Kidney (tissue), 13 donors: ENCODE measurements at regions not wholly inside any gene's neighbourhood (a gene's known extent, or its start where the extent isn't known, plus 50 kb on each side); places are given as distances from the start of the nearest gene placed in this dataset.
A peak's percentile ranks its signal among the peaks of the same experiment; 100 is the strongest.

Experiments used
- DNase-seq, 5 donors: peaks; one replicate each; pipeline ENCODE4 v3.0.0-alpha.2; 2013 to 2020
- FAIRE-seq: peaks from 2 replicates; lab custom pipeline; 2012; peaks lifted over from hg19 to GRCh38; lab: Jason Lieb, UNC
- H3K27ac ChIP-seq, 2 donors: one replicate each; pipeline ENCODE4 v1.7.0; 2013; ENCODE audit warnings: low read depth in 2 of 2, low read length in 2 of 2, inconsistent platforms in 1 of 2
- H3K27me3 ChIP-seq: one replicate; pipeline ENCODE4 v1.7.1; 2013; ENCODE audit warnings: low read length, inconsistent platforms; ENCODE audit not compliant: control insufficient read depth, insufficient read depth
- H3K36me3 ChIP-seq, 3 donors: one replicate each; pipeline versions ENCODE4 v1.7.0 to v1.7.1; 2013; ENCODE audit warnings: low read length in 3 of 3, control low read depth in 1 of 3, inconsistent platforms in 1 of 3; ENCODE audit not compliant: insufficient read depth in 3 of 3, control insufficient read depth in 2 of 3
- H3K4me1 ChIP-seq, 3 donors: one replicate each; pipeline versions ENCODE4 v1.7.0 to v1.7.1; 2013; ENCODE audit warnings: low read length in 3 of 3, inconsistent platforms in 1 of 3, low read depth in 1 of 3; ENCODE audit not compliant: control insufficient read depth in 2 of 3, insufficient read depth in 2 of 3
- H3K4me3 ChIP-seq, 3 donors: one replicate each; pipeline versions ENCODE4 v1.7.0 to v1.8.1; 2013; ENCODE audit warnings: low read length in 3 of 3, control low read depth in 1 of 3, inconsistent platforms in 1 of 3
- H3K9ac ChIP-seq, 3 donors: one replicate each; pipeline versions ENCODE4 v1.7.0 to v1.7.1; 2013; ENCODE audit warnings: low read length in 3 of 3, control low read depth in 1 of 3, inconsistent platforms in 1 of 3
- H3K9me3 ChIP-seq, 3 donors: one replicate each; pipeline versions ENCODE4 v1.7.0 to v1.7.1; 2013; ENCODE audit warnings: low read length in 3 of 3, control low read depth in 1 of 3, inconsistent platforms in 1 of 3; ENCODE audit not compliant: control insufficient read depth in 2 of 3, insufficient read depth in 1 of 3
- intact Hi-C: fragments of 100-400 bp; cut with DNase I; formaldehyde crosslinking; loops from one replicate; pipeline ENCODE4 v1.11.1; 2022
- TF ChIP-seq, protein P1 (sequence below): IDR thresholded peaks from 3 replicates; pipeline ENCODE4 v1.5.1; 2012; ENCODE audit warnings: mild to moderate bottlenecking, moderate library complexity, borderline replicate concordance; ENCODE audit not compliant: insufficient read depth; ENCODE audit errors: extremely low read depth
- donor health status: control.
- donor health status: control.
- donor health status: control.
- donor health status: control.
- donor health status: control.
- donor health status: DM: yes; HTN: yes; CAD: no.
- donor health status: Normal renal cell carcinoma (clear cell type).

DNA sequence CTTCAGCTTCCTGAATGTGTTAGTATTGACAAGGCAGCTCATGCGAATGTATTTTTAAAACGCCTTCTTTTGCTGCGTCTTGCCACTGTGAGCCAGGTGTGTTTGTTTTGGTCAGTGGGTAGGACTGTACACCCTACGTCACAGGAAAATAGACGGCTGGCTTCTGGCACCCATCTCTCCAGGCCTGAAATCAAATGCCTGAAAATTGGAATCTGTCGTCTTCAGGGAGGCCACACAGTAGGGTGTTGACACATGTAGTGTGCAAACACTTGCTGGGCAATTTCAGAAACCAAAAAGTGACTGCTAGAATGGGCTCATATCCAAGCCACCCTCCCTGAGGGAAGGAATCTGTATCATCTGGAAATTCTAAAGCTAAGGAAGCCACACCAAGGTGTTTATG is 209.3 kb downstream of the TTC8 start:
- FAIRE-seq (no peak), DNase-seq (no peak)
- Histone ChIP-seq H3K4me1 (no peaks in the 10 kb centered on the region), H3K36me3 (no peaks in the 10 kb centered on the region), H3K9ac (no peak overlapping the region), H3K27ac (no peak overlapping the region), H3K9me3 (peaks cover 0 to 2% (median 1%) of the 10 kb centered on the region in 3 donors), H3K4me3 (no peak overlapping the region), H3K27me3 (no peaks in the 10 kb centered on the region)
- intact Hi-C loops = no loop called here
- TF ChIP-seq, protein P1, sequence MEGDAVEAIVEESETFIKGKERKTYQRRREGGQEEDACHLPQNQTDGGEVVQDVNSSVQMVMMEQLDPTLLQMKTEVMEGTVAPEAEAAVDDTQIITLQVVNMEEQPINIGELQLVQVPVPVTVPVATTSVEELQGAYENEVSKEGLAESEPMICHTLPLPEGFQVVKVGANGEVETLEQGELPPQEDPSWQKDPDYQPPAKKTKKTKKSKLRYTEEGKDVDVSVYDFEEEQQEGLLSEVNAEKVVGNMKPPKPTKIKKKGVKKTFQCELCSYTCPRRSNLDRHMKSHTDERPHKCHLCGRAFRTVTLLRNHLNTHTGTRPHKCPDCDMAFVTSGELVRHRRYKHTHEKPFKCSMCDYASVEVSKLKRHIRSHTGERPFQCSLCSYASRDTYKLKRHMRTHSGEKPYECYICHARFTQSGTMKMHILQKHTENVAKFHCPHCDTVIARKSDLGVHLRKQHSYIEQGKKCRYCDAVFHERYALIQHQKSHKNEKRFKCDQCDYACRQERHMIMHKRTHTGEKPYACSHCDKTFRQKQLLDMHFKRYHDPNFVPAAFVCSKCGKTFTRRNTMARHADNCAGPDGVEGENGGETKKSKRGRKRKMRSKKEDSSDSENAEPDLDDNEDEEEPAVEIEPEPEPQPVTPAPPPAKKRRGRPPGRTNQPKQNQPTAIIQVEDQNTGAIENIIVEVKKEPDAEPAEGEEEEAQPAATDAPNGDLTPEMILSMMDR = no peak

DNA sequence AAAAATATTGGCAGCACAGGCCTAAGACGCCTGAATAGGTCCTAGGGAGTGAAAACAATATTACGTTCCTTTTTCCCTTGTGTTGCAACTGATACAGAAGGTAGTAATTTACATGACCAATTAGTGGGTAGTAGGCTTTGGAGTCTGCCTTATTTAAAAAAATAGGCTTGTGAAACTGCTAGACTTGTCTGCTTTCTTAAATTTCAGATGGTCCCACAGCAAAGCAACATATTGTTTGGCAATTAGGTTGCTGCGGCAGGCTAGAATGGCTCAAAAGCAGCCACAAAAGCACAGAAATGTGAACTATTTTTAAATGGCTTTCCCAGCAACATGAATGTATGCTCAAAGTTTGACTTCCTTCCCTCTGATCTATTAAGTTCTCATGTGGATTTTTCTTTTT is 211.9 kb downstream of the TTC8 start:
- FAIRE-seq = no peak
- intact Hi-C loops = no loop called here
- H3K36me3 ChIP-seq = no peaks in the 10 kb centered on the region

DNA sequence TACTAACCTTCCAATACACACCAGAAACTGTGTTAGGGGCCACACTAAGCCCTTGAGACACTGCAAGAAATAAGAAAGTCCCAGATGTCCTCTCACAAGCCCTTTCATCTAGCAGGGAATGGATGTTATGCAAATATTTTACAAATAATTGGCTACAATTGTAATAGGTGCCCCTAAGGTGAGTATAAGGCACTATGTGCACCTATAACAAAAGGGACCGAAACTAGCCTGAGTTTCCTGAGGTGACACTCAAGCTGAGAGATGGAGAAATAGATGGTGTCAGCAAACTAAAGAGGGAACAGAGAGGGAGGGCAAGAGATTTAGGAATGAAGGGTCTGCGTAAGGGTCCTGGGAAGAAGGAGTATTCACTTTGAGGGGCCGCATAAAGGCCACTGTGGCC is 212.6 kb downstream of the TTC8 start:
- Histone ChIP-seq H3K9me3 (no peaks in the 10 kb centered on the region), H3K27ac (no peak overlapping the region), H3K9ac (no peak overlapping the region), H3K36me3 (no peaks in the 10 kb centered on the region), H3K4me3 (no peak overlapping the region), H3K4me1 (peaks cover 0 to 4% (median 3%) of the 10 kb centered on the region in 3 donors), H3K27me3 (no peaks in the 10 kb centered on the region)
- intact Hi-C loops = no loop called here
- FAIRE-seq = no peak
- no peak for DNase-seq
- TF ChIP-seq, protein P1 = no peak

More for the DNA sequence above, 211.9 kb downstream of the TTC8 start:
- Histone ChIP-seq H3K9ac (no peak overlapping the region), H3K27ac (no peak overlapping the region), H3K27me3 (no peaks in the 10 kb centered on the region), H3K4me3 (no peak overlapping the region), H3K4me1 (peaks cover 0 to 3% (median 1%) of the 10 kb centered on the region in 3 donors), H3K9me3 (no peaks in the 10 kb centered on the region)
- DNase-seq = no peak
- TF ChIP-seq, protein P1 = no peak

DNA sequence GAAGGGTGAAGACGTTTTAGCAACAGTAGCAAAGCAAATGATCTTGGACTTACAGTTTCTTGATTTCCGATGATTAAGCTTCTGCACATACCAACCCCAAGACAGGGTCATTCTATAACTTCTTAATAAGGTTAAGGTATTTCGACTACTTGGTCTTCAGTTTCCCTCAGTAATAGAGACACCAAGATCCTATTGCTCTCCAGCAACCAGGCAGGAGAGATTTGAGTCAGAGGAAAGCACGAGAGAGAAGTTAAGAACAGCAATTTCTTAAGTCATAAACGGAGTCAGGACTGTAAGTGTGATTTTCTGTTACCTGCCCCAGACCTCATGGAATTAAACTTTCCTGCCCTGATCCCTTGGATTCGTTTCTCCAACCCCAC is 215.6 kb downstream of the TTC8 start:
- FAIRE-seq (no peak), DNase-seq (no peak)
- peak overlapping the region in 1 of 3 donors; percentile 73 for H3K4me3 ChIP-seq
- peak overlapping the region in 1 of 3 donors; percentile 21 for H3K9ac ChIP-seq
- H3K4me1 ChIP-seq = peaks cover 0 to 4% (median 3%) of the 10 kb centered on the region in 3 donors
- H3K9me3 ChIP-seq = no peaks in the 10 kb centered on the region
- no peaks in the 10 kb centered on the region for H3K36me3 ChIP-seq
- intact Hi-C loops = no loop called here
- TF ChIP-seq, protein P1 = no peak
- peak overlapping the region in 1 of 2 donors; percentile 81 for H3K27ac ChIP-seq
- no peaks in the 10 kb centered on the region for H3K27me3 ChIP-seq
